ENCODE measurements at regions not wholly inside any gene's neighbourhood (a gene's known extent, or its start where the extent isn't known, plus 50 kb on each side); places are given as distances from the start of the nearest gene placed in this dataset.

GRCh38 chr6:138593124-138593877 is 94.0 kb upstream of the NHSL1 start:
- Histone ChIP-seq H3K9me3 (no peaks in the 10 kb centered on the region), H3K4me1 (no peaks in the 10 kb centered on the region), H3K36me3 (no peaks in the 10 kb centered on the region), H3K4me3 (ENCODE audit: low read depth, low read length) (no peak overlapping the region), H3K27me3 (no peaks in the 10 kb centered on the region)
- DNase-seq, result no peak
- TF ChIP-seq CTCF (IDR thresholded peaks at IDR 0.05; ENCODE audit: low read depth, low read length), result no peak

- no peaks in the 10 kb centered on the region for H3K36me3 ChIP-seq
- H3K4me3 ChIP-seq (ENCODE audit: low read depth, low read length), result no peak overlapping the region
- H3K9me3 ChIP-seq, result no peaks in the 10 kb centered on the region
- no peaks in the 10 kb centered on the region for H3K27me3 ChIP-seq
- no peak for DNase-seq
- TF ChIP-seq CTCF (IDR thresholded peaks at IDR 0.05; ENCODE audit: low read depth, low read length), result no peak
- H3K4me1 ChIP-seq, result no peaks in the 10 kb centered on the region
Measured at GRCh38 chr6:138593909-138594757, 94.8 kb upstream of the NHSL1 start.

- no peak for TF ChIP-seq CTCF (IDR thresholded peaks at IDR 0.05; ENCODE audit: low read depth, low read length)
- no peaks in the 10 kb centered on the region for H3K36me3 ChIP-seq
- no peak for DNase-seq
- no peaks in the 10 kb centered on the region for H3K9me3 ChIP-seq
- no peaks in the 10 kb centered on the region for H3K4me1 ChIP-seq
- no peak overlapping the region for H3K4me3 ChIP-seq (ENCODE audit: low read depth, low read length)
- no peaks in the 10 kb centered on the region for H3K27me3 ChIP-seq
Measured at GRCh38 chr6:138594758-138595140, 95.5 kb upstream of the NHSL1 start.

GRCh38 chr6:138596126-138596525 is 96.8 kb upstream of the NHSL1 start:
- no peak for TF ChIP-seq CTCF (IDR thresholded peaks at IDR 0.05; ENCODE audit: low read depth, low read length)

GRCh38 chr6:138596591-138596990 is 97.3 kb upstream of the NHSL1 start:
- Histone ChIP-seq H3K27me3 (no peaks in the 10 kb centered on the region), H3K36me3 (no peaks in the 10 kb centered on the region), H3K4me1 (no peaks in the 10 kb centered on the region), H3K9me3 (no peaks in the 10 kb centered on the region), H3K4me3 (ENCODE audit: low read depth, low read length) (no peak overlapping the region)
- no peak for DNase-seq
- no peak for TF ChIP-seq CTCF (IDR thresholded peaks at IDR 0.05; ENCODE audit: low read depth, low read length)

More at GRCh38 chr6:138596126-138596525, 96.8 kb upstream of the NHSL1 start:
- no peaks in the 10 kb centered on the region for H3K9me3 ChIP-seq
- no peaks in the 10 kb centered on the region for H3K27me3 ChIP-seq
- no peak overlapping the region for H3K4me3 ChIP-seq (ENCODE audit: low read depth, low read length)
- DNase-seq, result no peak
- no peaks in the 10 kb centered on the region for H3K36me3 ChIP-seq
- H3K4me1 ChIP-seq, result no peaks in the 10 kb centered on the region

- TF ChIP-seq CTCF (IDR thresholded peaks at IDR 0.05; ENCODE audit: low read depth, low read length), result no peak
- Histone ChIP-seq H3K27me3 (no peaks in the 10 kb centered on the region), H3K4me3 (ENCODE audit: low read depth, low read length) (no peak overlapping the region), H3K4me1 (no peaks in the 10 kb centered on the region), H3K36me3 (no peaks in the 10 kb centered on the region), H3K9me3 (no peaks in the 10 kb centered on the region)
- no peak for DNase-seq
Measured at GRCh38 chr6:138597336-138597735, 98.0 kb upstream of the NHSL1 start.

Measured in BE2C (cell line).